HG02840 (cell line): ENCODE measurements at regions not wholly inside any gene's neighbourhood (a gene's known extent, or its start where the extent isn't known, plus 50 kb on each side); places are given as distances from the start of the nearest gene placed in this dataset.
"Not testable (repeated sequence)": the region's sequence is repeated elsewhere in the genome, so short reads cannot be mapped to it uniquely, and the experiment has no call there.

ENCODE experiments used
- ATAC-seq: cut with Tn5 transposase; IDR thresholded peaks from one replicate; pipeline ENCODE4 v1.9.1; 2021; ENCODE audit warnings: mild to moderate bottlenecking, moderate library complexity, moderate number of reproducible peaks; ENCODE audit not compliant: unreplicated experiment, low FRiP score

DNA sequence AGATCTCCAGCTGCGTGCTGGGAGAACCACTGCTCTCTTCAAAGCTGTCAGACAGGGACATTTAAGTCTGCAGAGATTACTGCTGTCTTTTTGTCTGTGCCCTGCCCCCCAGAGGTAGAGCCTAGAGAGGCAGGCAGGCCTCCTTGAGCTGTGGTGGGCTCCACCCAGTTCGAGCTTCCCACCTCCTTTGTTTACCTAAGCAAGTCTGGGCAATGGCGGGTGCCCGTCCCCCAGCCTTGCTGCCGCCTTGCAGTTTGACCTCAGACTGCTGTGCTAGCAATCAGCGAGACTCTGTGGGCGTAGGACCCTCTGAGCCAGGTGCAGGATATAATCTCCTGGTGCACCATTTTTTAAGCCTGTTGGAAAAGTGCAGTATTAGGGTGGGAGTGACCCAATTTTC, 128.6 kb downstream of the ACTR3 start:
- ATAC-seq: not testable (repeated sequence)

DNA sequence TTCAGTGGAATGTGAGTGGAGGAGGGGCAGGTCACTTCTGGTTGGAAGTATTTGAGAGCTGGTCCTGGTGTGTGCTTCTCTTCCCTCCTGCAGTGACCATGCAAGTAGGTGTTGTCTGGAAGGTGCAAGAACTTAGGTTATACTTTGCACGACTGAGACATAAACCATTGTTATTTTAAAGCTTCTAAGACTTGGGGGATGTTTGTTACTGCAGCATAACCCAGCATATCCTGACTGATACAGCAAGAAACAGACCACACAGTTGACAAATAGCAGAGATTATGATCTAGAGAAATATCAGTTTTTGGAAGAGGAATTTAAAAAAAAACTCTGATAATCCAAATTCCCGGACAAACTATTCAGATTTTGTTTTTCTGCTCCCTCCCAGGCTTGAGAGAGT, 130.8 kb downstream of the ACTR3 start:
- no peak for ATAC-seq

DNA sequence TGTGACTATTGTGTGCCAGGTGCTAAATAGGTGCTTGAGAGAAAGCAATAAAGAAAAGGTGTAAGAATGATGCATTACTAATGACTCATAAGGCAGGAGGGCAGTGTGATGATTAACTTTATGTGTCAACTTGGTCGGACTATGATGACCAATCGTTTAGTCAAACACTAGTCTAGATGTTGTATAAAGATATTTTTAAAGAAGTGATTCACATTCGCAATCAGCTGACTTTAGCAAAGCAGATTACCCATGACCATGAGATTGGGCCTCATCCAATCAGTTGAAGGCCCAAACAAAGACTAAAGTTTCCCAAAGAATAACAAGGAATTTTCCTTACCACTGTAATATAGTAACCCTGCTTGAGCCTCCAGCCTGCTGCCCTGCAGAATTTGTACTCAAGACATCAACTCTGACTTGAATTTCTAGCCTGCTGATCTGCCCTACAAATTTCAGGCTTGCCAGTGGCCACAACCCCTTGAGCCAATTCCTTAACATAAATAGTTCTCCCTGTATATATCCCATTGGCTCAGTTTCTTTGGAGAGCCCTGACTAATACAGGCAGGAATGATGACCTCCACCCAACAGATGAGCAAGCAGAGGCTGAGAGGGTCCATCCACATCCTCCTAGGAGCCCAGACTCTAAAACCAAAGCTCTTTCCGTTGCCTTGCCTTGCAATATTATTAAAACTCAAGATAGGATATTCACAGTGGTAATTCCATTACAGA, 132.6 kb downstream of the ACTR3 start:
- no peak for ATAC-seq

DNA sequence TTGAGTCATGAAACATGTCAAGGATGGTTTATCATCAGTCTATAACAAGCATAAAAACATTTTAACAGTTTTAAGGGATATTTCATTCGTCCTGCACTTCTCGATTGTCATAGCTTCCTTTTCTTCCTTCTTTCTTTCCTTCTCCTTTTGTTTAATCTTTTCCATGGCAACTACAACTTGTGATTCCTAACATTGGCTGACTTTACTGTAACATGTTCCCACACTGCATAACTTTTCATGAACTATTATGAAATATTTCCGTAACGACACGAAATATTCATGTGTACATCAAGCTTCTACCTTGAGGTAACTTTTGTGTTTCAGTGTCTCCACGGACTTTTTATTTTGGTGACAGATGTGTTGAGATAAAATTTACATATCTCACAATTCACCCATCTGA, 134.4 kb downstream of the ACTR3 start:
- no peak for ATAC-seq

DNA sequence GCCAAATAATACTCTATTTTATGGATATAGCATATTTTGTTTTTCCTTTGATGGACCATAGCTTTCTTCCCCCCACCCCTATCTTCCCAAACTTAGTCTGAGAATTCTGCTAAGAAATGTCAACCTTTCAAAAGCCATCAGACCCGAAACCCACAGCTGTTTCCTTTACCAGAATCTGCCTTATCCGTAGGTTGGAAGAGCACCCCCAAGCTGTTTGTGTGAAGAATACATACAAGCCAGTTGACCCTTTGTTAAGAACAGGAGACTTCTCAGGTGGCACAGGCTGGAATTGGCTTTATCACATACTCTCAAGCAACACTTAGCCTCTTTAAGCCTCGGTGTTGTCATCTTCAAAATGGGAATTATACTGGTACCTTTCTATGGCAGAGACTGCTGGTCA, 135.1 kb downstream of the ACTR3 start:
- ATAC-seq: no peak

DNA sequence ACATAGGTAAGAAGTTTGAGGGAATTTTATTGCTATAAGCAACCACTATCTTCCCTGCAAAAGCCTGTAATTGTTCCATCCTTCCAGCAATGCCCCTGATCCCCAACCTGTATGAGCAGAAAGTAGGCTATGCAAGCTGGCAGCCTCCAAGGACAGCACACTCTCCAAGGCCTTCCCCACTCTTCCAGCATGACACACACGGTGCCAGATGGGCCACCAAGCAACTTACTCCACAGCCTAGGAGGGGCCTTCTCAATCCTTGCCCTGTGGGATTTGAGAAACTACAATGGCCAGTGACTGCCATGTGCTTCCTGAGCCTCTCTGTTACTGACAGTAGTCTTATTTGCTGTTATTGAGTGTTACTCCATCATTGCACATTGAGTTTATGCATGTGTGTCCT, 137.5 kb downstream of the ACTR3 start:
- no peak for ATAC-seq

DNA sequence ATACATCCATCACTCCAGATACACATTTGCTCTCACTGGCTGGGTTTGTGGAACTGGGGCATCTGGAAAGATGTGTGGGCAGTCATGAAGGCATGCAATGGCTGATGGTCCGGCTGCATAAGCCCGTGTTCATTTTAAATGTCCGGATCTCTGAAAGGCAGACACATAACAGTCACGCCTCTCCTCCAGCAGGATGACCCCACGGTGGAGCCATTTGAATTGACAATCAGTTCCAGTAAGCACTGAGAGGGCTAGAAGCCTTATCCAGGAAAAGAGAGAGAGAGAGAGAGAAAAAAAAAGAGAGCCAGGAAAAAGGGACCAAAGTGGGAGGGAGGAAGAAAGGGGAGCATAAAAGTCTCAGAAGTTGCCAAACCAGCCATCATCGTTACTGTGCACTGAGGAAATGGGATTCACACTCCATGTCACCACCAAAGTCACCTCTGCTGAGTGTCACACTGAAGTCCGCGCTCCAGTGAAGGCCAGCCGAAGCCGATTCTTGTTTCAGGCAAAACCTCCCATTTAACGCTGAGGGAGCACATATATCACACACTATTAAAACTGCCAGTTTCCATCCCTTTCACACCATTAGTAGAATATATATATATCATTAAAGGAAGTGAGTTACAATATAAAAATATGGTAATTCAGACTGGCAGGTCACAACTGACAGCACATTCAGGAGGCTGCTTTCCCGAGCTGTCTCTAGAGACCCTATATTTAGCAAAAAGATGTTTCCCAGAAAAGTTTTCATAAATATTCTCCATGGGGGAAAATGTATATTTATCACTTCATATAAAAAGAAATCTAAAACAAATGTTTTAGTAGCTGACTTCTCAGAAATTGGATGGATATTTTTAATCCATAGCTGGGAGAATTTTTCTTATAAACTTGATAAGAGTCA, 142.0 kb downstream of the ACTR3 start:
- ATAC-seq: no peak

DNA sequence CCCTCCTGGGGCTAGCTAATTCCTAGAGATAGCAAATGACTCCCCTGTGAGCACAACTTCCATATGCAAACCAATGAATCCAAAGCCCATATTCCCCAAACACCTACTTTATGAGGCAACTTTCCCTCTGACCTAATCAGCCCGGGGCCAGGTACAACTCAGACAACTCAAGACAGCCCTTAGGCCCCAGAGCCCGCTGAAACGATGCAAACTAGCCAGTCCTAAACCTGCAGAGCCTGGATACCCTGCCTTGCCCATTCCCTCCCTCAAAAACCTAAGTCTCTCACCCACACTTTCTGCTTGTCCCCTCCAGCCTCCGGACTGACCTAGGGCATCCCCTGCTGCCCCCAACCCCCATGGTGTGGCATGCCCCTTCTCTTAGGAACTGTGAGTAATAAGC, 142.8 kb downstream of the ACTR3 start:
- ATAC-seq: no peak

DNA sequence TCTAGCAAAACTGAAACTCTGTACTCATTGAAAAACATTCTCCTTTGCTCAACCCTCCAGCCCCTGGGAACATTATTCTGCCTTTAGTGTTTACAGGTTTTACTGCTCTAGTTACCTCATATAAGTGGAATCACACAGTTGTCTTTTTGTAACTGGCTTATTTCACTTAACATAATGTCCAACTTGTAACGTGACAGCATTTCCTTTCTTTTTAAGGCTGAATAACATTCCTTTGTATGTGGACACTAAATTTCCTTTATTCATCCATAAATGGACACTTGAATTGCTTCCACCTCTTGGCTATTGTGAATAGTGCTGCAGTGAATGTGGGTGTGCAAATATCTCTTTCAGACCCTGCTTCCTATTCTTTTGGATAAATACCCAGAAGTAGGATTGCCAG, 144.9 kb downstream of the ACTR3 start:
- ATAC-seq: no peak

DNA sequence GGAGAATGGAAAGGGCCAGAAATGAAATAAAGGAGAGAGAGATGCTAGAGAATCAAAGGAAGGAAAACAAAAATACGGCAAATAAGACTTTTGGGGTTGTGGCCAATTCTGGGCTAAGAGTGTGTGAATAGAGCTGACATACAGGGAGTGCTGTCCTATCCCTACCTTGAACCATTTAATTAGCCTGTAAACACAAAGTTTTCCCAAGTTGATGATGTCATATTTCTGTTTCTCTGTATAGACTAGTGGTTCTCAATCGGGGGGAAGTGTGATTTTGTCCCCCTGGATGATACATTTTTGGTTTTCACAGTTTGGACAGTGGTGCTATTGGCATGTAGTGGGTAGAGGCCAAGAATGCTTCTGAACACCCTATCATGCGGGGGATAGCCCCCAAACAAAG, 148.8 kb downstream of the ACTR3 start:
- no peak for ATAC-seq

DNA sequence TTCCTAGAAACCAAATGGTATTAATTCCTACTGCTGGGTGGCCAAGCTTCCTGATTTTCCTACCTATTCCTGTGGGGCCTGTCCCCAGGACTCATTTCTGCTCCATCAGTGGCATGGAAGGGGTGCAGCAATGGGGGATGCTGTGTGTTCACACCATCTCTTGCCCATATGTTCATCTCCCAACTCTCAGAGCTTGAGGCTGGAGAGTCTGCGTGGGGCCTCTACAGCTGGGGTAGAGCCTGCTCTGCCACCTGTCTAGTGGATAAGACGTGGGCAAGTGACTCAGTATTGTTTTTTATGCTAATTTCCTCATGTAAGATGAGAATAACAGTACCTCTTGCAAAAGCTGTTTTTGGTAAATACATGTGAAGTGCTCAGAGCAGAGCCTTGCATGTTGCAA, 149.8 kb downstream of the ACTR3 start:
- no peak for ATAC-seq

DNA sequence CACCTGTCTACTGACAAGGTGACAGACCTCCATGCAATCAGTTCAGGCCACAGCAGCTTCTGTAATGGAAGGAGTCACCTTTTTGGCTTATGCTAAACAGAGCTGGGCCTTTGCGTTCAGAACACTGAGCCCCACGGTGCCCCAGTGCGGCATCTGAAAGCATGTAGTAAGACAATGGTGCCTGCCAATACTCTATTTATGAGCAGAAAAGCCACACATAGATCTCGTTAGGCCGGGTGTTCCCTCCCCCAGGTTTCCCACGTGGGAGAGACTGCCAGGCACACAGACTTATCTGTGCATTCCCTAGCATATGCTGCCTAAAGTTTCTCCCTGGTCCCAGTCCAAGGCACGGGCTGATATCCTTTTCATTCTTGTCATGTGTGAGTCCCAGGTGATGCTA, 150.9 kb downstream of the ACTR3 start:
- ATAC-seq: no peak

DNA sequence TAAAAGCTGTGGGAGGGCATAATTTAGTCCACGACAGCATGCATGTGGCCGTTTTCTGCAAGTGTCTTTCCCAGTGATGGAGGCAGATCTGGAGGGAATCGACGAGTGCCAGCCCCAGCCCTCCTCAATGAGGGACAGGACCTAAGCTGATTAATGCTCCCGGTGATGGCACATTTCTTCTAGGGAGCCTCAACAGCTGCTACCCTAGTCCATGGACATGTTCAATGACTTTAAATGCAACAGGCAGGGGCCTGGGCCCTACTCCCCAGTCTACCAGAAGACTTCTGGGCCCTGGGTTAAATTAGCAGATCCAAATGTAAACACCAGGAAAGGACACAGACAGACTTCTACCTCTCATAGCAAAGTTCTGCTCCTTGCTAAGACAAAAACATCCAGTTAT, 155.1 kb downstream of the ACTR3 start:
- no peak for ATAC-seq

DNA sequence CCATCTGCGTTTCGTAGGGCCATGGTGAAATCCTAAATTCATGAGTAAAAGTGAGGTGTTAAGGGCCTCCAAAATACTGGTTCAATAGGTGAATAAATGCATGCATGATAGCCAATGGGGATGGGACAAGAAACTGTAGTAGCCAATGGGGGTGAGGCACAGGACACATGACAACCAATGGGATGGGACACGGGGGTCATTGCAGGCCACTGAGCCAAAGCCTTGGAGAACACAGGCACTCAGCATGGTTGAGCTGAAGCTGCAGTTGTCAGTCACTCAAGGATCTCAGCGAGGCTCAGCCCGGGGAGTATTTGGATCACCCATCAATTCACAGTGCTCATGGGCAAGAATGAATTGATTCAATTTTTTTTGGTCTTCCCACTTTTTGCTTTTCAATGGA, 156.5 kb downstream of the ACTR3 start:
- no peak for ATAC-seq

DNA sequence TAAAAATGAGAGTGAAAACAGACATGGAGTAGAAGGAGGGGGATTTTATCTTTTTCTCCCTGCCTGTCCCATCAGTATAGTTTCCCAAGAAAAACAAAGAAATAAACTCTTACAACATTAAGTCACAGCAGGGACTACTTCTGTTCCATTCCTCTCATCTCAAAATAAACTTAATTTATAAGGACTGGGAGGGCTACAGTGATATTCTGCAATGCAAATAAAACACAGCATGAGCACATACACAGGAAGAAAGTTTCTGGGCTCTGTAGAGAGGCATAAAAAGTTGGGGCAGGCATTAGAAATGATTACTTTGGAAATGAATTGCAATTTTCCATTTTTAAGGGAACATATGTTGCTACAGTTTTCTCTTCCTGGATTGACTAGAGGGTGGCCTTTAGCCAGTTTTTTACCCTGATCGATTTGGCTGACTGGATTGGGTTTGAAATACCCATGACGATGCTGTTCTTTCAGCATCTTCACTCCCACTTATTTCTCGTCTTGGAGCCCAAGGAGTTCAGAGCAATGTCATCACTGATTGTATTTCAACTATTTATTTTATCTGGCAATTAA, 157.1 kb downstream of the ACTR3 start:
- no peak for ATAC-seq

DNA sequence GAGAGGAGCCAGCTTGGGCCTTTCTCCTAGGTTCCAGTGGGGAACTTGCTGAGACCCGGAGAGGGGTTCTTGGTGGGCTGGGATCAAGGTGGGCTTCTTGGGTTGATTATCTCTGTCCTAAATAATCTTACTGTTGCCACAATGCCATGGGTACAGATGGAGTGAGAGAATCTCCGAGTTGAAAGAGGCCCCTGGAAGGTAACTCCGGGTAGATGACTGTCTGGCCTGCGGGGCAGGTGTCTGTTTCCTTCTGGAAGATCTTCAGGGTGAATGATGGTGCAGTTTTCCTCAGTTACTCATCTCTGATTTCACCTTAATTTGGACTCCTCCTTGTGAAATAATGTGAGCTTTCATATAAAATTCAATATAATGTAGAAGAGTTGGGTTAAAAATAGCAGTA, 159.4 kb downstream of the ACTR3 start:
- no peak for ATAC-seq

DNA sequence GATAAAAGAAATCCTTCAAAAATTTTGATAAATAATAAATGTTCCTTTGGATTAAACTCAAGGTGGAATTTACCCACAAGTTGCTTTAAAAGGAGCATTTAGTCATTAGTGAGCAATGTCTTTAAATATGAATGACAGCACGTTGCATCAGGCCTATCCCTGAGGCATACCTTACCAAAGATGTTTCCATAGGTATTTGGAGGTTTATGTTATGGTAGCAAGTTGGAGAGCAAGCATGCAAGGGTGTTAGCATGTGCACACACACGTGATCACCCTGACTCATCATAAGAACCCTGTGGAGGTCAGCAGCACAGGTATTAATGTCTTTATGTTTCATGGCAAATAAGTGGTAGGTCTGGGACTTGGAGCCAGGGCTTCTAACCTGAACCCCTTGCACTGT, 159.9 kb downstream of the ACTR3 start:
- ATAC-seq: no peak

DNA sequence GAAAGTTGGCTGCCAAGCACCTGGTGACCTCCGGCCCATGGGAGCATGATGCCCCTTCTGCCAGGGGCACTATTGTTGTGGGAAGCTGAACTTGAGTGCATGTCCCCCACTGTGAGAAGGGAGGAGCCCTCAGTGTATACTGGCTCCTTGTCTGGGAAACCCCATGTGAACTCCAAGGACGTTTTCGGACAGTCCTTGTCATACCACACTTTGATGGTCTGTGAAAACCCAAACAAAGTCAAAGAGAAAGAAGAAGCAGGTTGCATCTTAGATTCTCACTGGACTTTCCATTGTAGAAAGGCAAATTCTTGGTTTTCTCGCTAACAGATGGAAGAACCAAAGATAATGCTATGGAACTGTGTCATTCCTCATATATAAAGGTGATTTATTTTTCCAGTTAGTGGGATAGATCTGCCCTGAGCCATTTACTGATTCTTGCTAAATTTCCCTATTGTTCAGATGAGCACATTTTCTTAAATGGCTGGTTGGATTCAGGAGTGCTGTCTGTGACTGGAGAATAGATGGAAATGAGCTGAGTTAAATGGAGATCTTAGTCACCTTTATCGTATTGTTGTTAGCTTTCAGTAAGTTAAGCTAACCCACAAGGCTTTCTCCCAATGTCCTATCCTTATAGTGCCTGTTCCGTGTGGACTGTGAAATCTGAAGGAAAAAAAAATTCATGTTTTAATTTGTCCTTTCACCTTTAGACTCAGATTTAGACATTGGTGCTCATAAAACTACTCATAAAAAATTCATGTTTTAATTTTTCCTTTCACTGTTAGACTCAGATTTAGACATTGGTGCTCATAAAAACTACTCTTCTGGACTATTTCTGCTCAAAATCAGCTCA, 166.6 kb downstream of the ACTR3 start:
- ATAC-seq: peak; percentile 62

DNA sequence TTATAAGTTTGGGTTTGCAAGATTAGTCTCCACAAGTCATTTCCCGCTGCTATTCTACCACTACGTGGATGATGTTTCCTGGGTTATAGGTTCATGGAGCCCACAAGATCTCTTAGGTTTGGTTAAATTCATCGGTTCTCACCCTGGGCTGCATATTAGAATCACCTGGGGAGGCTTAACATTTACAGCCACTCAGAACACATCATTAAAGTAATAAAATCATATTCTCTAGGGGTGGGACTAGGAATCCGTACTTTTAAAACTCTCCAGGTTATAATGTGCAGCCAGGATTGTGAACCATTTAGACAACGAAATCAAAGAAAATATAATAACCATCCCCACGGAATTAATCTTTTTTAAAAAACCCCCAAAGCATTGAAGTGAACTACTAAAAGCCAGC, 167.7 kb downstream of the ACTR3 start:
- no peak for ATAC-seq

DNA sequence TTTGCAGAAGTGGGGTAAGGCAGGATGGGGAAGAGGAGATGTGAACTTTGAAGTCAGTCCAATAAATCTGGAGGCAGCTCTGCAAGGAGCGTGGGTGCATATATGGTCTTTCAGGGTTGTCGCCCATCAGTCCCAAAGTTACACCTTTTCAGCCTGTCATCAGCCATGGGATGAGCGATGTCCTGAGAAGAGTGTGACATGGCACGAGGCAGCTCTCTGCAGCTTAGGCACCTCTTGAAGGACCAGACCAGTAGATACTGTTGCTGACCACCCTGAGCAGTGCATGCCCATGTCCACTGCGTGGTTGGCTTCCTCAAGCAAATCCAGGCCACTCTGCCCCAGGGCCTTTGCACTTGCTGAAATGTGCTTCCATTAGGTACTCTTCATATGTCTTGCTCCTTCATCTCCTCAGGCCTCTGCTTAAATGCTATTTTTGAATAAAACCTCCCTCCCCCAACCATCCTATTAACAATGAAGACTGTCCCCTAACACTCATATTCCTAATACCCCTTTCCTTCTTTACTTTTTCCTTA, 171.7 kb downstream of the ACTR3 start:
- no peak for ATAC-seq
